GM12873 (cell line): ENCODE measurements at regions not wholly inside any gene's neighbourhood (a gene's known extent, or its start where the extent isn't known, plus 50 kb on each side); places are given as distances from the start of the nearest gene placed in this dataset.

Experiments
- TF ChIP-seq, protein P1 (sequence below): IDR thresholded peaks from 2 replicates; pipeline ENCODE4 v1.5.1; 2012; ENCODE audit warnings: low read depth, mild to moderate bottlenecking, moderate library complexity, low read length, control low read depth; ENCODE audit not compliant: insufficient read depth; ENCODE audit errors: missing control alignments

GRCh38 chr1:4307468-4307845 is 347.0 kb upstream of the AJAP1 start:
- TF ChIP-seq, protein P1, sequence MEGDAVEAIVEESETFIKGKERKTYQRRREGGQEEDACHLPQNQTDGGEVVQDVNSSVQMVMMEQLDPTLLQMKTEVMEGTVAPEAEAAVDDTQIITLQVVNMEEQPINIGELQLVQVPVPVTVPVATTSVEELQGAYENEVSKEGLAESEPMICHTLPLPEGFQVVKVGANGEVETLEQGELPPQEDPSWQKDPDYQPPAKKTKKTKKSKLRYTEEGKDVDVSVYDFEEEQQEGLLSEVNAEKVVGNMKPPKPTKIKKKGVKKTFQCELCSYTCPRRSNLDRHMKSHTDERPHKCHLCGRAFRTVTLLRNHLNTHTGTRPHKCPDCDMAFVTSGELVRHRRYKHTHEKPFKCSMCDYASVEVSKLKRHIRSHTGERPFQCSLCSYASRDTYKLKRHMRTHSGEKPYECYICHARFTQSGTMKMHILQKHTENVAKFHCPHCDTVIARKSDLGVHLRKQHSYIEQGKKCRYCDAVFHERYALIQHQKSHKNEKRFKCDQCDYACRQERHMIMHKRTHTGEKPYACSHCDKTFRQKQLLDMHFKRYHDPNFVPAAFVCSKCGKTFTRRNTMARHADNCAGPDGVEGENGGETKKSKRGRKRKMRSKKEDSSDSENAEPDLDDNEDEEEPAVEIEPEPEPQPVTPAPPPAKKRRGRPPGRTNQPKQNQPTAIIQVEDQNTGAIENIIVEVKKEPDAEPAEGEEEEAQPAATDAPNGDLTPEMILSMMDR, result no peak

DNA sequence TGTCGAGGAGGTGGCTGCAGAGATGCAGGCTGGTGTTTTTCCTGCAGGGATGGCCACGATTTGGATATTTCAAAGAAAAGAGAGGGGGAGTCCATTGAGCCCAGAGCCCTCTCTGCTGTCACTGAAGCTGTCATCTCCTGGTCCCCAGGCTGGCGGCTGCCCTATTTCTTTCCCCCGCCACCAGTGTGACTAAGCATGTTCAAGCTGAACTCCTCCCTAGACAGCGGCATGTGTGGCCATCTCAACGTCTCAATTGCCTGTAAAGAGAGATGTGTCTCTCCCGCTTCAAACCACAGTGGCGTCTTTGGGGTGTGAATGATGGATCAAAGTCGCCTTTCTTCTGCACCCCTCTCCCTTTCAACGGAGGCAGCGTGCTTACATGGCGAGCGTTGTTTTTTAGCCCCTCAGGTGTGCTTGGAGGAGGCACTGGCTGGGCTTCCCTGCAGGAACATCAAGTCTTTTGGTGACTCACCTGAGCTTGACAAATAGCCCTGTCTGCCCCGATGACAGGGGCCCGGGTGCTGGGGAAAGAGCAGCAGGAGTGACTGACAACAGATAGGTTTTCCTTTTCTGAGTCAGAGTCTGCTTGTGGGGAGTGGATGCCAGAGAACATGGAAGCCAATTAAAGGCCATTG is 346.4 kb upstream of the AJAP1 start:
- TF ChIP-seq, protein P1, result no peak

- TF ChIP-seq, protein P1, result no peak
Observed at GRCh38 chr1:4308806-4309205, 345.6 kb upstream of the AJAP1 start.

DNA sequence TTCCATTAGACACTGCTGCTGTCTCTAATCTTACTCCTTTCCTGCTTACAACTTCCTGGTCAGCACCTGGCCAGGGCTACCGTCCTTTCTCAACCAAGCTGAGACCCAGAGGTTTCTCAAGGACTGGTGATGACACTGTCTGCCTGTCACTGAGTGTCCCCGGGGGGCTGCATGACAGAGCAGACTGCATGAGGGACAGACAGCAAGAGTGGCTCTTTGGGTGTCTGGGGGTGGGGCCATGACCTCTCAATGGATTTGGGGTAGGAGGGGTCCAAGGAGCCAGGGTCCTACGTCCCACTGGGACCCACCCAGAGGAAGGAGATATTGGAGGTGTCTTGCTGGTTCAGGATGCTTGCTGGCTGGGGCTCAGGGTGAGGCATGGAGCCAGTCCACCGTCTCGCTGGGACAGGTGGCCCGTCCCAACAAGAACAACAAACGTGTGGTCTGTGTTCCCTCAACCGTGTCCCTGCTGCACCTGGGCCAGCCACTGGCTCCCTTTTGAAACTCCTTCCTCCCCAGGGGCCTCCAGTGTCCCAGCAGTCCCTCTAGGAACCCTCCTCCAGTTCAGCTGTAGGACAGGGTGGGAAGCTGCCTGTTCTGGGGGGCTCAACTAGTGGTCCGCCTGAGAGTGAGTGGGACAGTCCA is 344.6 kb upstream of the AJAP1 start:
- TF ChIP-seq, protein P1, result no peak

- TF ChIP-seq, protein P1, result no peak
Observed at GRCh38 chr1:4310396-4310923, 343.9 kb upstream of the AJAP1 start.

DNA sequence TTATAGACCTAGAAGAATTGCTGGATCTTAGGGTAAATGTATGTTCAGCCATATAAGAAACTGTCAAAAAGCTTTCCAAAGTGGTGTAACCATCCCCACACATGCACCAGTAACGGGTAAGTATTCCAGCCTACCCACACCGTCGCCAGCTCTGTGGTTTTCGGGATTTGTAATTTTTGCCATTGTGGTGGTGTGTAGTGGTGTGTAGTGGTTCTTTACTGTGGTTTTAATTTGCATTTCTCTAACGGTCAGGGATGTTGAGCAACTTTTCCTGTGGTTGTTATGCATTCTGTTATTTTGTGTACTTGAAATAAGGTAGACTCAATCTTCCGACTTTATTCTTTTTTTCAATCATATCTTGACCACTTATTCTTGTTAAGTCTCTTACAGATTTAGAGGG is 342.4 kb upstream of the AJAP1 start:
- TF ChIP-seq, protein P1, result no peak

DNA sequence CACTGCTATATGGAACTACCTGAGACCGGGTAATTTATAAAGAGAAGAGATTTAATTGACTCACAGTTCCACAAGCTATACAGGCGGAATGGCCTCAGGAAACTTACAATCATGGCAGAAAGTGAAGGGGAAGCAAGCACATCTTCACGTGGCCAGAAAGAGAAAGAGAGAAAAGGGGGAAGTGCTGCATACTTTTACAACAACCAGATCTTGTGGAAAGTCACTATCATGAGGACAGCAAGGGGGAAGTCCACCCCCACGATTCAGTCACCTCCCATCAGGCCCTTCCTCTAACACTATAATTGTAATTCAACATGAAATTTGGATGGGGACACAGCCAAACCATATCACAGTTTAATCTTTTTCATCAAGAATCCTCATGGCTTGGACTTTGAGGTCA is 339.2 kb upstream of the AJAP1 start:
- TF ChIP-seq, protein P1, result no peak
